Memory B cell (primary cell): ENCODE measurements at regions not wholly inside any gene's neighbourhood (a gene's known extent, or its start where the extent isn't known, plus 50 kb on each side); places are given as distances from the start of the nearest gene placed in this dataset.

ENCODE experiments used
- ATAC-seq: fragments of 150-1000 bp; cut with Tn5 transposase; 2 replicates; pipeline ENCODE4 v1.10.0; 2021; ENCODE audit warnings: low read depth, mild to moderate bottlenecking, moderate library complexity
- DNase-seq, 2 donors: peaks; one replicate each; pipeline ENCODE4 v3.0.0; 2022; ENCODE audit warnings: low spot score in 2 of 2
- H3K27ac Mint-ChIP-seq: one replicate; pipeline ENCODE4 v1.8.0; 2022; ENCODE audit warnings: mild to moderate bottlenecking, moderate library complexity, mixed read lengths
- H3K27me3 Mint-ChIP-seq: one replicate; pipeline ENCODE4 v1.8.0; 2022; ENCODE audit warnings: mixed read lengths
- H3K36me3 Mint-ChIP-seq: one replicate; pipeline ENCODE4 v1.8.0; 2022; ENCODE audit warnings: mild to moderate bottlenecking, mixed read lengths
- H3K4me1 Mint-ChIP-seq: one replicate; pipeline ENCODE4 v1.8.0; 2022; ENCODE audit warnings: mixed read lengths
- H3K4me3 Mint-ChIP-seq: one replicate; pipeline ENCODE4 v1.8.0; 2022; ENCODE audit warnings: mild to moderate bottlenecking, moderate library complexity, mixed read lengths
- H3K9me3 Mint-ChIP-seq: one replicate; pipeline ENCODE4 v1.8.0; 2022; ENCODE audit warnings: mixed read lengths

GRCh38 chr6:19167251-19167650 is 669.9 kb upstream of the ID4 start:
- no peak for ATAC-seq
- H3K27me3 Mint-ChIP-seq = no peaks in the 10 kb centered on the region
- no peak overlapping the region for H3K27ac Mint-ChIP-seq

GRCh38 chr6:19169366-19169765 is 667.8 kb upstream of the ID4 start:
- Mint-ChIP-seq H3K36me3 (no peaks in the 10 kb centered on the region), H3K27me3 (no peaks in the 10 kb centered on the region)
- no peak for DNase-seq

More at GRCh38 chr6:19167251-19167650, 669.9 kb upstream of the ID4 start:
- DNase-seq = no peak
- H3K9me3 Mint-ChIP-seq = peaks cover 9% of the 10 kb centered on the region
- H3K36me3 Mint-ChIP-seq = no peaks in the 10 kb centered on the region
- H3K4me3 Mint-ChIP-seq = no peak overlapping the region
- no peaks in the 10 kb centered on the region for H3K4me1 Mint-ChIP-seq

GRCh38 chr6:19175023-19175422 is 662.1 kb upstream of the ID4 start:
- no peak overlapping the region for H3K4me3 Mint-ChIP-seq
- H3K9me3 Mint-ChIP-seq = peaks cover 12% of the 10 kb centered on the region
- DNase-seq (no peak), ATAC-seq (no peak)
- no peak overlapping the region for H3K27ac Mint-ChIP-seq
- H3K27me3 Mint-ChIP-seq = no peaks in the 10 kb centered on the region
- H3K36me3 Mint-ChIP-seq = no peaks in the 10 kb centered on the region
- no peaks in the 10 kb centered on the region for H3K4me1 Mint-ChIP-seq

More at GRCh38 chr6:19169366-19169765, 667.8 kb upstream of the ID4 start:
- Mint-ChIP-seq H3K27ac (no peak overlapping the region), H3K9me3 (peaks cover 9% of the 10 kb centered on the region), H3K4me1 (no peaks in the 10 kb centered on the region), H3K4me3 (no peak overlapping the region)
- ATAC-seq = no peak

GRCh38 chr6:19180348-19181072 is 656.7 kb upstream of the ID4 start:
- DNase-seq (no peak), ATAC-seq (no peak)
- no peak overlapping the region for H3K27ac Mint-ChIP-seq
- H3K27me3 Mint-ChIP-seq = no peaks in the 10 kb centered on the region
- H3K36me3 Mint-ChIP-seq = no peaks in the 10 kb centered on the region
- no peaks in the 10 kb centered on the region for H3K4me1 Mint-ChIP-seq
- H3K9me3 Mint-ChIP-seq = peaks cover 15% of the 10 kb centered on the region
- no peak overlapping the region for H3K4me3 Mint-ChIP-seq

GRCh38 chr6:19181211-19181610 is 656.0 kb upstream of the ID4 start:
- Mint-ChIP-seq H3K27me3 (no peaks in the 10 kb centered on the region), H3K4me3 (no peak overlapping the region), H3K4me1 (no peaks in the 10 kb centered on the region), H3K36me3 (no peaks in the 10 kb centered on the region), H3K27ac (no peak overlapping the region), H3K9me3 (peaks cover 15% of the 10 kb centered on the region)
- ATAC-seq (no peak), DNase-seq (no peak)

- no peak for ATAC-seq
- no peak for DNase-seq
- no peak overlapping the region for H3K27ac Mint-ChIP-seq
- no peaks in the 10 kb centered on the region for H3K27me3 Mint-ChIP-seq
- no peak overlapping the region for H3K4me3 Mint-ChIP-seq
- H3K4me1 Mint-ChIP-seq = no peaks in the 10 kb centered on the region
- H3K9me3 Mint-ChIP-seq = peaks cover 9% of the 10 kb centered on the region
- no peaks in the 10 kb centered on the region for H3K36me3 Mint-ChIP-seq
Observed at GRCh38 chr6:19193624-19194023, 643.5 kb upstream of the ID4 start.

GRCh38 chr6:19204445-19204844 is 632.7 kb upstream of the ID4 start:
- DNase-seq (no peak), ATAC-seq (no peak)
- H3K36me3 Mint-ChIP-seq = no peaks in the 10 kb centered on the region
- no peak overlapping the region for H3K27ac Mint-ChIP-seq
- H3K4me1 Mint-ChIP-seq = no peaks in the 10 kb centered on the region
- H3K27me3 Mint-ChIP-seq = no peaks in the 10 kb centered on the region
- H3K9me3 Mint-ChIP-seq = peaks cover 21% of the 10 kb centered on the region
- H3K4me3 Mint-ChIP-seq = no peak overlapping the region

- Mint-ChIP-seq H3K9me3 (peaks cover 23% of the 10 kb centered on the region), H3K27me3 (no peaks in the 10 kb centered on the region), H3K4me1 (no peaks in the 10 kb centered on the region), H3K36me3 (no peaks in the 10 kb centered on the region), H3K4me3 (no peak overlapping the region), H3K27ac (no peak overlapping the region)
- ATAC-seq = no peak
- no peak for DNase-seq
Observed at GRCh38 chr6:19205076-19205475, 632.1 kb upstream of the ID4 start.

- Mint-ChIP-seq H3K27ac (no peak overlapping the region), H3K4me3 (no peak overlapping the region), H3K27me3 (no peaks in the 10 kb centered on the region), H3K36me3 (no peaks in the 10 kb centered on the region), H3K4me1 (no peaks in the 10 kb centered on the region), H3K9me3 (peaks cover 13% of the 10 kb centered on the region)
- ATAC-seq = no peak
- DNase-seq = no peak
Observed at GRCh38 chr6:19209202-19209601, 628.0 kb upstream of the ID4 start.

GRCh38 chr6:19210849-19211590 is 626.1 kb upstream of the ID4 start:
- no peak overlapping the region for H3K27ac Mint-ChIP-seq
- no peaks in the 10 kb centered on the region for H3K27me3 Mint-ChIP-seq
- H3K4me1 Mint-ChIP-seq = no peaks in the 10 kb centered on the region
- ATAC-seq = no peak
- DNase-seq = no peak
- H3K36me3 Mint-ChIP-seq = no peaks in the 10 kb centered on the region
- no peak overlapping the region for H3K4me3 Mint-ChIP-seq
- H3K9me3 Mint-ChIP-seq = peaks cover 11% of the 10 kb centered on the region

- no peaks in the 10 kb centered on the region for H3K4me1 Mint-ChIP-seq
- H3K9me3 Mint-ChIP-seq = peaks cover 6% of the 10 kb centered on the region
- DNase-seq (no peak), ATAC-seq (no peak)
- no peak overlapping the region for H3K27ac Mint-ChIP-seq
- H3K4me3 Mint-ChIP-seq = no peak overlapping the region
- no peaks in the 10 kb centered on the region for H3K27me3 Mint-ChIP-seq
- no peaks in the 10 kb centered on the region for H3K36me3 Mint-ChIP-seq
Observed at GRCh38 chr6:19214231-19214630, 622.9 kb upstream of the ID4 start.

- no peak for DNase-seq
- Mint-ChIP-seq H3K27ac (no peak overlapping the region), H3K4me3 (no peak overlapping the region), H3K27me3 (no peaks in the 10 kb centered on the region), H3K36me3 (no peaks in the 10 kb centered on the region), H3K4me1 (no peaks in the 10 kb centered on the region), H3K9me3 (peaks cover 7% of the 10 kb centered on the region)
- ATAC-seq = no peak
Observed at GRCh38 chr6:19219931-19220330, 617.2 kb upstream of the ID4 start.

GRCh38 chr6:19231878-19232561 is 605.1 kb upstream of the ID4 start:
- Mint-ChIP-seq H3K36me3 (no peaks in the 10 kb centered on the region), H3K27me3 (no peaks in the 10 kb centered on the region), H3K4me3 (no peak overlapping the region), H3K4me1 (no peaks in the 10 kb centered on the region), H3K9me3 (peaks cover 7% of the 10 kb centered on the region), H3K27ac (no peak overlapping the region)
- DNase-seq (no peak), ATAC-seq (no peak)

GRCh38 chr6:19245656-19246055 is 591.5 kb upstream of the ID4 start:
- DNase-seq (no peak), ATAC-seq (no peak)
- H3K36me3 Mint-ChIP-seq = no peaks in the 10 kb centered on the region
- no peaks in the 10 kb centered on the region for H3K27me3 Mint-ChIP-seq
- H3K27ac Mint-ChIP-seq = no peak overlapping the region
- H3K4me3 Mint-ChIP-seq = no peak overlapping the region
- peaks cover 18% of the 10 kb centered on the region for H3K9me3 Mint-ChIP-seq
- H3K4me1 Mint-ChIP-seq = no peaks in the 10 kb centered on the region
